GM20000 (cell line): ENCODE measurements at regions not wholly inside any gene's neighbourhood (a gene's known extent, or its start where the extent isn't known, plus 50 kb on each side); places are given as distances from the start of the nearest gene placed in this dataset.
A peak's percentile ranks its signal among the peaks of the same experiment; 100 is the strongest.

ENCODE experiments used
- DNase-seq: peaks from one replicate; pipeline ENCODE4 v3.0.0; 2012; ENCODE audit warnings: low spot score
- CTCF ChIP-seq: IDR thresholded peaks from 2 replicates; pipeline ENCODE4 v1.5.1; 2012; ENCODE audit warnings: mild to moderate bottlenecking, control low read depth; ENCODE audit errors: extremely low read depth, missing control alignments

- TF ChIP-seq CTCF, result no peak
- DNase-seq, result no peak
Measured at GRCh38 chr10:78849115-78849514, 219.7 kb upstream of the ZMIZ1 start.

GRCh38 chr10:78849731-78850130, 219.0 kb upstream of the ZMIZ1 start:
- DNase-seq, result no peak
- TF ChIP-seq CTCF, result no peak

- no peak for TF ChIP-seq CTCF
- no peak for DNase-seq
Measured at GRCh38 chr10:78850644-78851435, 217.9 kb upstream of the ZMIZ1 start.

- no peak for TF ChIP-seq CTCF
- DNase-seq, result no peak
Measured at GRCh38 chr10:78851647-78852046, 217.1 kb upstream of the ZMIZ1 start.

- no peak for TF ChIP-seq CTCF
- peak; percentile 25 for DNase-seq
Measured at GRCh38 chr10:78852466-78853240, 216.1 kb upstream of the ZMIZ1 start.

GRCh38 chr10:78853864-78854263, 214.9 kb upstream of the ZMIZ1 start:
- no peak for DNase-seq
- TF ChIP-seq CTCF, result no peak

GRCh38 chr10:78856421-78856820, 212.3 kb upstream of the ZMIZ1 start:
- no peak for TF ChIP-seq CTCF
- DNase-seq, result no peak
